NCI-H748 (cell line): ENCODE measurements at regions not wholly inside any gene's neighbourhood (a gene's known extent, or its start where the extent isn't known, plus 50 kb on each side); places are given as distances from the start of the nearest gene placed in this dataset.
"Not testable (repeated sequence)": the region's sequence is repeated elsewhere in the genome, so short reads cannot be mapped to it uniquely, and the experiment has no call there.

Source experiments
- DNase-seq: peaks from one replicate; lab custom pipeline; 2025; ENCODE audit not compliant: unreplicated experiment; lab: John Stamatoyannopoulos, UW

GRCh38 chr13:44314160-44314559, 59.5 kb upstream of the SERP2 start:
- DNase-seq: not testable (repeated sequence)

GRCh38 chr13:44317752-44318151, 55.9 kb upstream of the SERP2 start:
- no peak for DNase-seq

GRCh38 chr13:44318161-44318560, 55.5 kb upstream of the SERP2 start:
- DNase-seq: peak; percentile 78

- no peak for DNase-seq
Observed at GRCh38 chr13:44320611-44321010, 53.0 kb upstream of the SERP2 start.

GRCh38 chr13:44321961-44322360, 51.7 kb upstream of the SERP2 start:
- no peak for DNase-seq

GRCh38 chr13:44322928-44323327, 50.7 kb upstream of the SERP2 start:
- DNase-seq: no peak

- DNase-seq: no peak
Observed at GRCh38 chr13:44323754-44324153, 49.9 kb upstream of the SERP2 start.
